Fibroblast of pulmonary artery (primary cell): ENCODE measurements at regions not wholly inside any gene's neighbourhood (a gene's known extent, or its start where the extent isn't known, plus 50 kb on each side); places are given as distances from the start of the nearest gene placed in this dataset.
A peak's percentile ranks its signal among the peaks of the same experiment; 100 is the strongest.

Experiments used
- DNase-seq: peaks from one replicate; pipeline ENCODE4 v3.0.0-alpha.2; 2010; ENCODE audit warnings: low read depth
- H3K4me3 ChIP-seq: replicated peaks from 2 replicates; pipeline ENCODE4 v1.5.1; 2011; ENCODE audit warnings: low read depth, mild to moderate bottlenecking, control low read depth, low read length, moderate library complexity
- TF ChIP-seq, protein P1 (sequence below): IDR thresholded peaks from 2 replicates; pipeline ENCODE4 v1.5.1; 2011; ENCODE audit warnings: mild to moderate bottlenecking, control low read depth, low read length, inconsistent platforms; ENCODE audit errors: missing control alignments

- no peak overlapping the region for H3K4me3 ChIP-seq
- TF ChIP-seq, protein P1, sequence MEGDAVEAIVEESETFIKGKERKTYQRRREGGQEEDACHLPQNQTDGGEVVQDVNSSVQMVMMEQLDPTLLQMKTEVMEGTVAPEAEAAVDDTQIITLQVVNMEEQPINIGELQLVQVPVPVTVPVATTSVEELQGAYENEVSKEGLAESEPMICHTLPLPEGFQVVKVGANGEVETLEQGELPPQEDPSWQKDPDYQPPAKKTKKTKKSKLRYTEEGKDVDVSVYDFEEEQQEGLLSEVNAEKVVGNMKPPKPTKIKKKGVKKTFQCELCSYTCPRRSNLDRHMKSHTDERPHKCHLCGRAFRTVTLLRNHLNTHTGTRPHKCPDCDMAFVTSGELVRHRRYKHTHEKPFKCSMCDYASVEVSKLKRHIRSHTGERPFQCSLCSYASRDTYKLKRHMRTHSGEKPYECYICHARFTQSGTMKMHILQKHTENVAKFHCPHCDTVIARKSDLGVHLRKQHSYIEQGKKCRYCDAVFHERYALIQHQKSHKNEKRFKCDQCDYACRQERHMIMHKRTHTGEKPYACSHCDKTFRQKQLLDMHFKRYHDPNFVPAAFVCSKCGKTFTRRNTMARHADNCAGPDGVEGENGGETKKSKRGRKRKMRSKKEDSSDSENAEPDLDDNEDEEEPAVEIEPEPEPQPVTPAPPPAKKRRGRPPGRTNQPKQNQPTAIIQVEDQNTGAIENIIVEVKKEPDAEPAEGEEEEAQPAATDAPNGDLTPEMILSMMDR, result no peak
- no peak for DNase-seq
Observed at GRCh38 chr11:87405843-87406242, 368.1 kb downstream of the TMEM135 start.

DNA sequence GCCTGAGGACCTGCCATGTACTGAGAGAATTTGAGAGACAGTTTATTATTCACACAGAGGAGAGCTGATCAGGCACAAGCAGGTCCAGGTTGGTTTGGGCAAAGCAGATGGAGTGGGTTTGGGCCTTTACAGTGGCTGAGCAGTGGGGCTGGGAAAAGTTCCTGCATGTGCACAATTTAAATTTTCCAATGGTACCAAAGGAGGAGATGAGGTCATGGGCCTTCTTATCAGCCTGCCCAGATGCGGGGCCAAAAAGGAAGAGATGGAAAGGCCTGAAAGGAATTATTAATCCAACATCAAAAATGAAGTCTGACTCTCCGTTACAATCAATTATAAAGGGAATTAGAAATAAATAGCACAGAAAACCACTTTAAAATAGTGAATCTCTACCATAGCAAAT is 367.6 kb downstream of the TMEM135 start:
- no peak overlapping the region for H3K4me3 ChIP-seq
- DNase-seq, result no peak
- TF ChIP-seq, protein P1, result no peak

DNA sequence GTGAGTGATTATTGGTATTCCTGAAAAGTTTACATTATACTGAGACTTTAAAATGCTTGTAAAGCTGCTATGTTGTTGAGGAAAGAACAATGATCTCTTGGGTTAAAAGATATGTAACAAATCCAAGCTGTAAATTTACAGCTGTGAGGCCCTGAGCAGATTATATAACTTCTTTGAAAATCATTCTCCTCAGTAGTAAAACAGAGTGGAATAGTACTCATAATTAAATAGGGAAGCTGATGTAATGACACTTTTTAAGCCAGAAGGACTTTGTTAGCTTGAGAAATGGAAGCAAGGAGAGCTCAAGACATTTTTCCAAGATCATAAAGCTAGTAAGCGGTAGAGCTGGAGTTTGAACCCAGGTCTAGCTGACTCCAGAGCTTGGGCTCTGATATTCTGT is 363.9 kb downstream of the TMEM135 start:
- no peak overlapping the region for H3K4me3 ChIP-seq
- TF ChIP-seq, protein P1, result no peak
- DNase-seq, result no peak

- DNase-seq, result no peak
- TF ChIP-seq, protein P1, result no peak
- no peak overlapping the region for H3K4me3 ChIP-seq
Observed at GRCh38 chr11:87399341-87399740, 361.6 kb downstream of the TMEM135 start.

DNA sequence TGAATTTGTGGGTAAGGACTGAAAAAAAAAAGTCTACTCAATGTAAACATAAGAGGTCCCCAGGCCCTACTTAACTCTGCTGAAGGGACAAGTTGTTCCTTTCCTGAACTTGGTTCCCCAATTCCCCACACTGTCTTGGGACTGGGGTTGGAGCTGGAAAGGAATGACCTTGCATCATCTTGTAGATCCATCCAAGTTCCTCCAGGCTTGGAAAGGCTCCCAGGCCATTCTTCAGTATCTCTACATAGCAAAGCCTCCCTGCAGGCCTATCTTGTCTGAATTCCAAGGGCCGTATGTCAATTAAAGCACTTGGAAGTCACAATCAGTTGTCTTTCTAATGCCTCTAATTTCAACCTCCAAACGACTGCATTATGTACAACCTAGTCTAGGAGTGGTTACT is 361.2 kb downstream of the TMEM135 start:
- TF ChIP-seq, protein P1, result no peak

GRCh38 chr11:87397011-87397865 is 359.5 kb downstream of the TMEM135 start:
- no peak for DNase-seq
- TF ChIP-seq, protein P1, result no peak
- H3K4me3 ChIP-seq, result no peak overlapping the region

More for the DNA sequence above, 361.2 kb downstream of the TMEM135 start:
- H3K4me3 ChIP-seq, result no peak overlapping the region
- DNase-seq, result peak; percentile 4

- no peak for DNase-seq
- TF ChIP-seq, protein P1, result no peak
- no peak overlapping the region for H3K4me3 ChIP-seq
Observed at GRCh38 chr11:87394924-87395323, 357.2 kb downstream of the TMEM135 start.
